Tibial artery (tissue), 4 donors: ENCODE measurements at regions not wholly inside any gene's neighbourhood (a gene's known extent, or its start where the extent isn't known, plus 50 kb on each side); places are given as distances from the start of the nearest gene placed in this dataset.

Source experiments
- DNase-seq, 2 donors: peaks; one replicate each; pipeline ENCODE4 v3.0.0-alpha.2; 2019
- H3K27ac ChIP-seq, 2 donors: fragments of 200-600 bp; sonication (generic) in 1 of 2; 1 replicate in 1 of 2; 2 replicates in 1 of 2; pipeline ENCODE4 v1.5.1; 2018 to 2019; ENCODE audit warnings: mild to moderate bottlenecking in 1 of 2
- H3K27me3 ChIP-seq, 2 donors: fragments of 200-600 bp; sonication (generic) in 1 of 2; one replicate each; pipeline versions ENCODE4 v1.5.1 to v1.6.0; 2016 to 2019
- H3K36me3 ChIP-seq, 3 donors: fragments of 200-600 bp; sonication (generic) in 2 of 3; one replicate each; pipeline ENCODE4 v1.5.1; 2016 to 2019; ENCODE audit warnings: mild to moderate bottlenecking in 2 of 3
- H3K4me1 ChIP-seq, 4 donors: fragments of 200-600 bp; sonication (generic) in 2 of 4; 1 replicate in 3 of 4; 2 replicates in 1 of 4; pipeline ENCODE4 v1.5.1; 2016 to 2019
- H3K4me3 ChIP-seq, 2 donors: fragments of 200-600 bp; sonication (generic) in 1 of 2; 1 replicate in 1 of 2; 2 replicates in 1 of 2; pipeline ENCODE4 v1.5.1; 2018 to 2019; ENCODE audit warnings: mild to moderate bottlenecking in 2 of 2
- H3K9me3 ChIP-seq, 3 donors: fragments of 200-600 bp; sonication (generic) in 1 of 3; one replicate each; pipeline ENCODE4 v1.5.1; 2016 to 2019
- CTCF ChIP-seq, 2 experiments: fragments of 200-600 bp in 1 of 2; fragments of 450-650 bp in 1 of 2; IDR thresholded peaks; one replicate each; pipeline ENCODE4 v1.5.1; 2017 to 2019; ENCODE audit warnings: antibody characterized with exemption in 2 of 2, mild to moderate bottlenecking in 1 of 2, moderate library complexity in 1 of 2
- intact Hi-C: fragments of 100-400 bp; cut with DNase I; formaldehyde crosslinking; loops from one replicate; pipeline ENCODE4 v1.15.0; 2023; ENCODE audit warnings: low total_unique reads

DNA sequence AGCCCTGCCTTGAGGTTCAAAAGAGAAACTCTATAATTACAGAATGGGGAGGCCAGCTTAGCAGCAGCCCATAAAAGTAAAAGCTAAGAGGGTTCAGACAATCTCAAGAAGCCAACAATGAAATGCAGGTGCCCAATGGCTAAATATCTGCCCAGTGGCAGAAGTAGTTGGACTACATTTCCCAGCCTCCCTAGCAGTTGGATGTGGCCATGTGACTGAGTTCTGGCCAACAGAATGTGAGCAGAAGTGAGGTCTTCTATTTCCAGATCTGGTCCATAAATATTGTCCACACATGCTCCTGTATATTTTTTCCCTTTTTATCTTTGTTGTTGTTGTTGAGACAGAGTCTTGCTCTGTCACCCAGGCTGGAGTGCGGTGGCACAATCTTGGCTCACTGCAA is 127.9 kb upstream of the NHS start:
- no peak for TF ChIP-seq CTCF (IDR thresholded peaks at IDR 0.05)
- Histone ChIP-seq H3K27ac (no peak overlapping the region), H3K27me3 (no peaks in the 10 kb centered on the region), H3K4me3 (no peak overlapping the region), H3K4me1 (peaks cover 0 to 5% (median 0%) of the 10 kb centered on the region in 4 donors), H3K9me3 (no peaks in the 10 kb centered on the region), H3K36me3 (no peaks in the 10 kb centered on the region)
- intact Hi-C loops, result no loop called here
- no peak for DNase-seq

- no peak for TF ChIP-seq CTCF (IDR thresholded peaks at IDR 0.05)
- intact Hi-C loops, result no loop called here
Measured at GRCh38 chrX:17262123-17262522, 112.9 kb upstream of the NHS start.

DNA sequence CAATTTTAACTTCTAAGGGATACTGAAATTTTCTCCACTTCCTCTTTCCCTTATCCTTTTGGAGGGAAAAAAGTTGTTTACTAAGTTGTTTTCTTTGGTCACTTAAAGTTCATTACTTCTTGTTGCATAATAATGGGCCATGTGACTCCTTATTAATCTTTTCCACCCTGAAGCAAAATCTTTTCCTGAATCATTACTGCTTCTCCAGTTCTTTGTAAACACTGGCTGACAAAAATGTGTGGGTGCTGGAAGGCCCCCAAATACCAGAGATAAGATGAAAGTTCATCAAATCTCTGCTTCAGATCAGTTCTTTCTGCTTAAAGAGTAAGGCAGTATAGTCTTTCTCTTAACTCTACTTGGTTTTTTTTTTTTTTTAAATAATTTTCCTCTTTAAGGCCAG is 108.9 kb upstream of the NHS start:
- Histone ChIP-seq H3K27me3 (no peaks in the 10 kb centered on the region), H3K4me1 (no peaks in the 10 kb centered on the region), H3K9me3 (no peaks in the 10 kb centered on the region), H3K4me3 (no peak overlapping the region), H3K36me3 (no peaks in the 10 kb centered on the region), H3K27ac (no peak overlapping the region)
- no peak for DNase-seq
- TF ChIP-seq CTCF (IDR thresholded peaks at IDR 0.05), result no peak
- intact Hi-C loops, result no loop called here

More at GRCh38 chrX:17262123-17262522, 112.9 kb upstream of the NHS start:
- H3K4me3 ChIP-seq, result no peak overlapping the region
- H3K36me3 ChIP-seq, result no peaks in the 10 kb centered on the region
- H3K4me1 ChIP-seq, result no peaks in the 10 kb centered on the region
- H3K27me3 ChIP-seq, result no peaks in the 10 kb centered on the region
- DNase-seq, result no peak
- H3K27ac ChIP-seq, result no peak overlapping the region
- no peaks in the 10 kb centered on the region for H3K9me3 ChIP-seq

DNA sequence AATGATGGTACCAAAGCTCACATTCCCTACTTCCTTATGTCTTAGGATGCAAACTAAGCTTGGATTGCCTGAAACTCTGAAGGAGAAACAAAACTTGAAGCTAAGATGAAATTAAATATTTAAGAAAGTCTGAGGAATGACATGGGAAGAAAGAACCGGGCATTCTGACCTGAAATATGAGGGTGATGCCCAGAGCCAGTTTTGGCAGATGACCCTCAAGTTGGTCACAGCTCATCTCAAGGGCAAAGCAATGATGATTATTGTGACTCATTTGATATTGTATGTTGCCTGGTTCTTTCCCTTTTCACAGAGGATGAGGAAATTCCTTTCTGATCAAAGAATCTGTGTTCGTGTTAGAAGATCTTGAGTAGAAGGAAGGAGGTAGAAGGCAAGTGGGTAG is 96.0 kb upstream of the NHS start:
- Histone ChIP-seq H3K27ac (no peak overlapping the region), H3K36me3 (no peaks in the 10 kb centered on the region), H3K4me3 (no peak overlapping the region)

GRCh38 chrX:17285983-17286382 is 89.0 kb upstream of the NHS start:
- TF ChIP-seq CTCF (IDR thresholded peaks at IDR 0.05), result no peak
- H3K9me3 ChIP-seq, result no peaks in the 10 kb centered on the region

More for the DNA sequence above, 96.0 kb upstream of the NHS start:
- Histone ChIP-seq H3K9me3 (no peaks in the 10 kb centered on the region), H3K27me3 (no peaks in the 10 kb centered on the region), H3K4me1 (no peaks in the 10 kb centered on the region)
- no peak for TF ChIP-seq CTCF (IDR thresholded peaks at IDR 0.05)
- intact Hi-C loops, result no loop called here
- no peak for DNase-seq

More at GRCh38 chrX:17285983-17286382, 89.0 kb upstream of the NHS start:
- Histone ChIP-seq H3K27me3 (no peaks in the 10 kb centered on the region), H3K27ac (no peak overlapping the region), H3K4me1 (peaks cover 0 to 4% (median 0%) of the 10 kb centered on the region in 4 donors), H3K36me3 (no peaks in the 10 kb centered on the region), H3K4me3 (no peak overlapping the region)
- intact Hi-C loops, result no loop called here
- no peak for DNase-seq
